SK-N-SH (cell line): ENCODE measurements at regions not wholly inside any gene's neighbourhood (a gene's known extent, or its start where the extent isn't known, plus 50 kb on each side); places are given as distances from the start of the nearest gene placed in this dataset.

Source experiments
- CTCF ChIA-PET: fragments of 300-600, 350-600 bp; formaldehyde crosslinking; extraction: SDS; loops from one replicate; lab custom pipeline; 2021; lab: Yijun Ruan, JAX
- POLR2A ChIA-PET: fragments of 350-600 bp; sonication (Branson Sonifier 250); formaldehyde crosslinking; extraction: SDS; loops from one replicate; lab custom pipeline; 2020; ENCODE audit warnings: antibody characterized with exemption, inconsistent platforms; lab: Yijun Ruan, JAX
- DNase-seq: peaks from one replicate; pipeline ENCODE4 v3.0.0; 2012
- H2AFZ ChIP-seq: fragments of 200-600 bp; sonication (generic); 2 replicates; pipeline ENCODE4 v1.8.1; 2016; ENCODE audit warnings: antibody characterized with exemption, mild to moderate bottlenecking, low read depth
- H3F3A ChIP-seq: fragments of 200-600 bp; sonication (generic); replicated peaks from 2 replicates; pipeline ENCODE3; 2016; ENCODE audit warnings: antibody characterized with exemption, mild to moderate bottlenecking; ENCODE audit not compliant: insufficient read depth
- H3K27ac ChIP-seq, 2 experiments: fragments of 200-500 bp in 1 of 2; fragments of 200-600 bp in 1 of 2; sonication (Bioruptor generic) in 1 of 2; sonication (generic), shearing (Covaris generic) in 1 of 2; 2 replicates each; pipeline versions ENCODE4 v1.5.1 to v1.6.1; 2014 to 2016; ENCODE audit warnings: low read depth in 2 of 2, inconsistent platforms in 1 of 2, low read length in 1 of 2, mild to moderate bottlenecking in 1 of 2, mixed read lengths in 1 of 2
- H3K27me3 ChIP-seq: fragments of 200-600 bp; sonication (generic), shearing (Covaris generic); 2 replicates; pipeline ENCODE4 v1.6.1; 2016; ENCODE audit warnings: mixed run types; ENCODE audit not compliant: insufficient read depth
- H3K36me3 ChIP-seq, 2 experiments: fragments of 200-500 bp in 1 of 2; fragments of 200-600 bp in 1 of 2; sonication (Bioruptor generic) in 1 of 2; sonication (generic) in 1 of 2; replicated peaks in 1 of 2; 2 replicates each; pipeline versions ENCODE3 to v1.5.1; 2014 to 2016; ENCODE audit warnings: low read length in 1 of 2, mild to moderate bottlenecking in 1 of 2; ENCODE audit not compliant: insufficient read depth in 2 of 2, control insufficient read depth in 1 of 2
- H3K4me1 ChIP-seq, 2 experiments: fragments of 200-500 bp in 1 of 2; fragments of 200-600 bp in 1 of 2; sonication (Bioruptor generic) in 1 of 2; sonication (generic), shearing (Covaris generic) in 1 of 2; 2 replicates each; pipeline versions ENCODE4 v1.5.1 to v1.6.1; 2014 to 2016; ENCODE audit warnings: low read depth in 1 of 2, low read length in 1 of 2, mixed run types in 1 of 2; ENCODE audit not compliant: insufficient read depth in 2 of 2, control insufficient read depth in 1 of 2
- H3K4me2 ChIP-seq: fragments of 200-600 bp; sonication (generic), shearing (Covaris generic); 2 replicates; pipeline ENCODE4 v1.6.1; 2017; ENCODE audit warnings: mixed run types
- H3K4me3 ChIP-seq, 2 experiments: fragments of 200-500 bp in 1 of 2; fragments of 200-600 bp in 1 of 2; sonication (Bioruptor generic) in 1 of 2; sonication (generic), shearing (Covaris generic) in 1 of 2; 2 replicates each; pipeline versions ENCODE4 v1.5.1 to v1.8.1; 2014 to 2016; ENCODE audit warnings: low read depth in 2 of 2, inconsistent platforms in 1 of 2, low read length in 1 of 2, mild to moderate bottlenecking in 1 of 2, mixed read lengths in 1 of 2, moderate library complexity in 1 of 2
- H3K79me2 ChIP-seq: fragments of 200-600 bp; sonication (generic); 2 replicates; pipeline ENCODE4 v1.8.1; 2017; ENCODE audit warnings: mild to moderate bottlenecking; ENCODE audit not compliant: insufficient read depth
- H3K9ac ChIP-seq: fragments of 200-600 bp; sonication (generic); 2 replicates; pipeline ENCODE4 v1.6.1; 2017; ENCODE audit warnings: mixed run types
- H3K9me2 ChIP-seq: fragments of 200-600 bp; sonication (generic); 2 replicates; pipeline ENCODE4 v1.6.1; 2017; ENCODE audit warnings: mixed run types
- H3K9me3 ChIP-seq: fragments of 200-600 bp; sonication (generic); 2 replicates; pipeline ENCODE4 v1.6.1; 2017; ENCODE audit warnings: mixed run types, mild to moderate bottlenecking, moderate library complexity
- H4K20me1 ChIP-seq: fragments of 200-600 bp; sonication (generic); 2 replicates; pipeline ENCODE4 v1.6.1; 2017; ENCODE audit warnings: mild to moderate bottlenecking, mixed run types; ENCODE audit not compliant: insufficient read depth
- ELF1 ChIP-seq: IDR thresholded peaks from 2 replicates; pipeline ENCODE4 v1.4.0; 2012
- EZH2phosphoT487 ChIP-seq: fragments of 200-600 bp; sonication (generic); IDR thresholded peaks from 2 replicates; pipeline ENCODE4 v1.6.1; 2017; ENCODE audit warnings: low read depth, mixed run types, mild to moderate bottlenecking, antibody characterized with exemption, moderate library complexity, borderline replicate concordance
- FOSL2 ChIP-seq: IDR thresholded peaks from 2 replicates; pipeline ENCODE4 v1.4.0; 2012; ENCODE audit warnings: low read depth, mild to moderate bottlenecking, moderate library complexity, borderline replicate concordance
- FOXJ3 ChIP-seq: sonication (generic); formaldehyde crosslinking; IDR thresholded peaks from 2 replicates; pipeline ENCODE4 v1.5.1; 2020; ENCODE audit warnings: mild to moderate bottlenecking, missing genetic modification reagents
- FOXM1 ChIP-seq: IDR thresholded peaks from 2 replicates; pipeline ENCODE4 v1.4.0; 2012; ENCODE audit warnings: low read depth, mild to moderate bottlenecking
- GATA2 ChIP-seq: sonication (generic); formaldehyde crosslinking; IDR thresholded peaks from 2 replicates; pipeline ENCODE4 v1.5.0; 2020; ENCODE audit warnings: mild to moderate bottlenecking, missing genetic modification reagents
- MXI1 ChIP-seq: IDR thresholded peaks from 2 replicates; pipeline ENCODE4 v1.6.1; 2012; ENCODE audit warnings: mild to moderate bottlenecking, low read depth, low read length, improper control_type of control experiment
- NFIC ChIP-seq: IDR thresholded peaks from 2 replicates; pipeline ENCODE4 v1.4.0; 2012; ENCODE audit warnings: borderline replicate concordance
- NRF1 ChIP-seq: IDR thresholded peaks from 2 replicates; pipeline ENCODE4 v1.6.1; 2012; ENCODE audit warnings: low read depth, mild to moderate bottlenecking, low read length
- RAD21 ChIP-seq: IDR thresholded peaks from 2 replicates; pipeline ENCODE4 v1.6.1; 2012; ENCODE audit warnings: mild to moderate bottlenecking, low read length
- RXRA ChIP-seq: IDR thresholded peaks from 2 replicates; pipeline ENCODE4 v1.4.0; 2012; ENCODE audit warnings: low read depth, mild to moderate bottlenecking, borderline replicate concordance
- TEAD4 ChIP-seq: IDR thresholded peaks from 2 replicates; pipeline ENCODE4 v1.4.0; 2012; ENCODE audit warnings: mild to moderate bottlenecking, borderline replicate concordance; ENCODE audit not compliant: insufficient read depth
- WGBS: methylation state at CpG from one replicate; pipeline ENCODE4 v1.1.6; 2017; ENCODE audit warnings: low lambda C conversion rate; 5-methylcytosine and 5-hydroxymethylcytosine counted together
- TF ChIP-seq, protein P1 (sequence below): fragments of 150-350 bp; IDR thresholded peaks from 2 replicates; pipeline ENCODE4 v1.6.1; 2017; ENCODE audit warnings: antibody characterized with exemption, low read length, low read depth, borderline replicate concordance
- TF ChIP-seq, protein P2 (sequence below): IDR thresholded peaks from 2 replicates; pipeline ENCODE4 v1.4.0; 2012; ENCODE audit warnings: low read depth, borderline replicate concordance
- TF ChIP-seq, protein P3 (sequence below): IDR thresholded peaks from 2 replicates; pipeline ENCODE4; 2012
- TF ChIP-seq, protein P4 (sequence below): IDR thresholded peaks from 2 replicates; pipeline ENCODE4 v1.4.0; 2012; ENCODE audit warnings: low read depth, borderline replicate concordance

DNA sequence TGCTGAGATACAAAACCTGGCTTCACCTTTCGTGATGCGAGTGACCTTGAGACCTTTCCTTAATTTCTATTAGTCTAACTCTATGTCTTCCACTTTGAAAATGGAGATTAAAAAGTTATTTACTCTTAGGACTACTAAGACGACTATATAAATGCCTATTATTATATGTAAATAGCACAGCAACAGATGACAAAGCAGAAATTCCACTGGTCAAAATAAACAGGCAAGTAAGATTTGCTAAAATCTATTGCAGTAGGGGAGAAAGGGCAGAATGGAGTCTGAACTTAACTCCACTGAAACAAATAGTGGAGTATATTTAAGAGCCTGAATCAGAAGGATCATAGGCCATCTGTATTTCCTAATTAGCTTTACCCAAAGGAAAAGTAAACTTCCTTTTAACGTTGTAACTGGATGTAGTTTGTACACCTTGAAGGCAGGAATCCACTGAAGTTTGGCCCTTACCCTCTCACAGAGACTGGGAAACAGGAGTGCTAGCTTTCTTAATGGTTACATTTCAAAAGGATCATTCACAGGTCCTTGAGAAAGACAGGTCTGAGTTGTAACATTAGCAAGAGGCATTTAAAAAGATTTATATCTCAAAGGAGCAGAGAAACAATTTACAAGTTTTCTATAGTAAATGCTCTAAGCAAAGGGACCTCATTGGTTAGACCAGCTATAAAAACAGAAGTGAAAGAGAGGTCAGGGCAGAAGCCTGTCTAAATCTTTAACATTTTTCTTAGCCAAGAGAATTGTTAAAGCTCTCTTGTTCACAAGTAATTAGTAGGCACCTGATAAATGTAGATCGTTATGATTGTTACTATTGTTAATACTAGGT is 332.5 kb downstream of the ZWINT start:
- Histone ChIP-seq H3K27me3 (no peaks in the 10 kb centered on the region), H3K79me2 (no peaks in the 10 kb centered on the region), H4K20me1 (no peaks in the 10 kb centered on the region), H2AFZ (no peak overlapping the region), H3K4me1 (no peaks in the 10 kb centered on the region), H3K27ac (no peak overlapping the region), H3K4me2 (no peak overlapping the region), H3F3A (no peaks in the 10 kb centered on the region), H3K9me3 (no peaks in the 10 kb centered on the region), H3K9me2 (no peaks in the 10 kb centered on the region; the same call in 1 of the 2 replicates), H3K36me3 (no peaks in the 10 kb centered on the region), H3K9ac (no peak overlapping the region), H3K4me3 (no peak overlapping the region)
- DNase-seq = no peak
- CTCF ChIA-PET = no interaction called here
- 29% methylated on average over 5 of the region's 5 CpGs for WGBS
- POLR2A ChIA-PET = no interaction called here
- TF ChIP-seq TEAD4 (no peak), FOXJ3 (CRISPR knock-in tag) (no peak), ELF1 (no peak), RXRA (no peak), FOSL2 (no peak), EZH2phosphoT487 (no peak), MXI1 (no peak), GATA2 (no peak), NRF1 (no peak)
- TF ChIP-seq, protein P1, sequence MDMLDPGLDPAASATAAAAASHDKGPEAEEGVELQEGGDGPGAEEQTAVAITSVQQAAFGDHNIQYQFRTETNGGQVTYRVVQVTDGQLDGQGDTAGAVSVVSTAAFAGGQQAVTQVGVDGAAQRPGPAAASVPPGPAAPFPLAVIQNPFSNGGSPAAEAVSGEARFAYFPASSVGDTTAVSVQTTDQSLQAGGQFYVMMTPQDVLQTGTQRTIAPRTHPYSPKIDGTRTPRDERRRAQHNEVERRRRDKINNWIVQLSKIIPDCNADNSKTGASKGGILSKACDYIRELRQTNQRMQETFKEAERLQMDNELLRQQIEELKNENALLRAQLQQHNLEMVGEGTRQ = no peak

DNA sequence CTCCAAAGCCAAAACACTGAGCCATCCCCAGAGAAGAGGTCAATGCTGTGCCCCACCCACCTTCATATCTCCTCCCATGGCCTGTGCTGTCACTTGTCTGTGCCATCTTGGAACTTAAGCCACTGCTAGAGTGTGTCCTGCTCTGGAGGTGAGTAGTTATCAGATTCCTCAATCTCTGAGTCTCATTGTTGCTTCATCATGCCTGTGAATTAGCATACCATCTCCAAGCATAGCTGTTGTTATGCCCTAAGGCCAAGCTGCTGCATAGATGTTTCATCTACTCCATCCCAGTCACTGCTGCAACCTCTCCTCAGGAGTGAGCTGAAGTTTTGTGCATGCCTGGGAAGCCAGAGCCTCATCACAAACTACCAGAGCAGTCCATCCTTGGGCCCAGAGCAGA is 349.0 kb downstream of the ZWINT start:
- Histone ChIP-seq H3K9ac (no peak overlapping the region), H2AFZ (no peak overlapping the region), H3K4me2 (no peak overlapping the region), H3F3A (no peaks in the 10 kb centered on the region), H3K36me3 (no peaks in the 10 kb centered on the region), H3K9me3 (no peaks in the 10 kb centered on the region), H3K27ac (no peak overlapping the region), H3K27me3 (no peaks in the 10 kb centered on the region), H3K9me2 (no peaks in the 10 kb centered on the region), H3K4me1 (no peaks in the 10 kb centered on the region), H3K79me2 (no peaks in the 10 kb centered on the region), H4K20me1 (no peaks in the 10 kb centered on the region), H3K4me3 (no peak overlapping the region)
- CTCF ChIA-PET = interaction anchor here (1.0 kb wide), 1 partner anchor 11 kb away, joined by 4 read pairs; no protein-coding TSS in a partner anchor
- DNase-seq = no peak
- POLR2A ChIA-PET = no interaction called here
- no peak for TF ChIP-seq RAD21
- TF ChIP-seq, protein P2, sequence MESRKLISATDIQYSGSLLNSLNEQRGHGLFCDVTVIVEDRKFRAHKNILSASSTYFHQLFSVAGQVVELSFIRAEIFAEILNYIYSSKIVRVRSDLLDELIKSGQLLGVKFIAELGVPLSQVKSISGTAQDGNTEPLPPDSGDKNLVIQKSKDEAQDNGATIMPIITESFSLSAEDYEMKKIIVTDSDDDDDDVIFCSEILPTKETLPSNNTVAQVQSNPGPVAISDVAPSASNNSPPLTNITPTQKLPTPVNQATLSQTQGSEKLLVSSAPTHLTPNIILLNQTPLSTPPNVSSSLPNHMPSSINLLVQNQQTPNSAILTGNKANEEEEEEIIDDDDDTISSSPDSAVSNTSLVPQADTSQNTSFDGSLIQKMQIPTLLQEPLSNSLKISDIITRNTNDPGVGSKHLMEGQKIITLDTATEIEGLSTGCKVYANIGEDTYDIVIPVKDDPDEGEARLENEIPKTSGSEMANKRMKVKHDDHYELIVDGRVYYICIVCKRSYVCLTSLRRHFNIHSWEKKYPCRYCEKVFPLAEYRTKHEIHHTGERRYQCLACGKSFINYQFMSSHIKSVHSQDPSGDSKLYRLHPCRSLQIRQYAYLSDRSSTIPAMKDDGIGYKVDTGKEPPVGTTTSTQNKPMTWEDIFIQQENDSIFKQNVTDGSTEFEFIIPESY = no peak
- no peak for TF ChIP-seq FOXJ3 (CRISPR knock-in tag)
- no peak for TF ChIP-seq NFIC
- TF ChIP-seq, protein P3, sequence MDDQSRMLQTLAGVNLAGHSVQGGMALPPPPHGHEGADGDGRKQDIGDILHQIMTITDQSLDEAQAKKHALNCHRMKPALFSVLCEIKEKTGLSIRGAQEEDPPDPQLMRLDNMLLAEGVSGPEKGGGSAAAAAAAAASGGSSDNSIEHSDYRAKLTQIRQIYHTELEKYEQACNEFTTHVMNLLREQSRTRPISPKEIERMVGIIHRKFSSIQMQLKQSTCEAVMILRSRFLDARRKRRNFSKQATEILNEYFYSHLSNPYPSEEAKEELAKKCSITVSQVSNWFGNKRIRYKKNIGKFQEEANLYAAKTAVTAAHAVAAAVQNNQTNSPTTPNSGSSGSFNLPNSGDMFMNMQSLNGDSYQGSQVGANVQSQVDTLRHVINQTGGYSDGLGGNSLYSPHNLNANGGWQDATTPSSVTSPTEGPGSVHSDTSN = no peak
- TF ChIP-seq, protein P4, sequence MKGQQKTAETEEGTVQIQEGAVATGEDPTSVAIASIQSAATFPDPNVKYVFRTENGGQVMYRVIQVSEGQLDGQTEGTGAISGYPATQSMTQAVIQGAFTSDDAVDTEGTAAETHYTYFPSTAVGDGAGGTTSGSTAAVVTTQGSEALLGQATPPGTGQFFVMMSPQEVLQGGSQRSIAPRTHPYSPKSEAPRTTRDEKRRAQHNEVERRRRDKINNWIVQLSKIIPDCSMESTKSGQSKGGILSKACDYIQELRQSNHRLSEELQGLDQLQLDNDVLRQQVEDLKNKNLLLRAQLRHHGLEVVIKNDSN = no peak
- TF ChIP-seq EZH2phosphoT487 = no peak
- TF ChIP-seq FOXM1 = no peak
- TF ChIP-seq NRF1 = no peak
